22Rv1 (cell line): ENCODE measurements at regions not wholly inside any gene's neighbourhood (a gene's known extent, or its start where the extent isn't known, plus 50 kb on each side); places are given as distances from the start of the nearest gene placed in this dataset.

ENCODE experiments used
- ZFX ChIP-seq: fragments of 450-650 bp; IDR thresholded peaks from 2 replicates; pipeline ENCODE4 v1.6.1; 2017; ENCODE audit warnings: antibody characterized with exemption, borderline replicate concordance
- TF ChIP-seq, protein P1 (sequence below): fragments of 450-650 bp; IDR thresholded peaks from 2 replicates; pipeline ENCODE4 v1.5.1; 2017; ENCODE audit warnings: mild to moderate bottlenecking

DNA sequence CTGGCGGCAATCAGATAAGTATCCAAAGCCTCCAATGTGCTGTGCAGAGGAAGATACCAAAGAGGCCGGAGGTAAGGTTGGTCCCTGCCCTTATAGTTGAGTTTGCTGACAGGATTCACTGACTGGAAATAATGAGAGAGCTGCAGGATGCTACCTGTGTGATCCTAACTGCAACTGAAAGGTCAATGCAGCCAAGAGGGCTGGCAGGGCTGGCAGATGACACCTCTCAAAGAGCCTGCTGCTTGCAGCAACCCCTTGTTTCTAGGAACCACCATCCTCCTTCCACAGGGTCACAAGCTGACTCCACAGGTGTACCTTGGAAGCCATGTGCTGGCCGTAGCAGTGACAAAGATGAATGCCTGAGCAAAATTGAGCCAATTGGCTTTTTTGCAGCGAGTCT is 348.1 kb downstream of the DDX10 start:
- TF ChIP-seq, protein P1, sequence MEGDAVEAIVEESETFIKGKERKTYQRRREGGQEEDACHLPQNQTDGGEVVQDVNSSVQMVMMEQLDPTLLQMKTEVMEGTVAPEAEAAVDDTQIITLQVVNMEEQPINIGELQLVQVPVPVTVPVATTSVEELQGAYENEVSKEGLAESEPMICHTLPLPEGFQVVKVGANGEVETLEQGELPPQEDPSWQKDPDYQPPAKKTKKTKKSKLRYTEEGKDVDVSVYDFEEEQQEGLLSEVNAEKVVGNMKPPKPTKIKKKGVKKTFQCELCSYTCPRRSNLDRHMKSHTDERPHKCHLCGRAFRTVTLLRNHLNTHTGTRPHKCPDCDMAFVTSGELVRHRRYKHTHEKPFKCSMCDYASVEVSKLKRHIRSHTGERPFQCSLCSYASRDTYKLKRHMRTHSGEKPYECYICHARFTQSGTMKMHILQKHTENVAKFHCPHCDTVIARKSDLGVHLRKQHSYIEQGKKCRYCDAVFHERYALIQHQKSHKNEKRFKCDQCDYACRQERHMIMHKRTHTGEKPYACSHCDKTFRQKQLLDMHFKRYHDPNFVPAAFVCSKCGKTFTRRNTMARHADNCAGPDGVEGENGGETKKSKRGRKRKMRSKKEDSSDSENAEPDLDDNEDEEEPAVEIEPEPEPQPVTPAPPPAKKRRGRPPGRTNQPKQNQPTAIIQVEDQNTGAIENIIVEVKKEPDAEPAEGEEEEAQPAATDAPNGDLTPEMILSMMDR, result no peak
- no peak for TF ChIP-seq ZFX
